ENCODE measurements at regions not wholly inside any gene's neighbourhood (a gene's known extent, or its start where the extent isn't known, plus 50 kb on each side); places are given as distances from the start of the nearest gene placed in this dataset.
"Not testable (repeated sequence)": the region's sequence is repeated elsewhere in the genome, so short reads cannot be mapped to it uniquely, and the experiment has no call there.

DNA sequence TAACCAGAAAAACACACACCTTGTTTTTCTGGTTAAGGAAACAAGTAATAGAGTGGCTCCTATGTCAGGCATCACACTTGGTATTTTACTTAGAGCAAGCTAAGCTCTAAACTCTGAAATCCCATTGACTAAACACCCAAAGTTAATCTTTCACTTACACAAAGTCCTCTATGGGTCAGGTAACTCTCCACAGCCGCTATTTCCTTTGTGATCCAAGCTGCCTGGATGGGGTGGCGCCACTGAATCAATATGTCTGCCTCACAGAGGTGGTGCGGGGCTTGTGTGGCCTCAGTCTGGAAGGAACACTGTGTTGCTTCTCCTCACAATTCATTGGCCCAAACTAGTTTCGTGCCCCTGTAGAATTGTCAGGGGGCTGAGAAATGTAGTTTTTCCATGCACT lies 160.0 kb upstream of the E2F7 start:
- H3K4me3 ChIP-seq (ENCODE audit: low read depth, low read length) = no peak overlapping the region
- DNase-seq (ENCODE audit: low read depth) = no peak
- TF ChIP-seq, protein P1, sequence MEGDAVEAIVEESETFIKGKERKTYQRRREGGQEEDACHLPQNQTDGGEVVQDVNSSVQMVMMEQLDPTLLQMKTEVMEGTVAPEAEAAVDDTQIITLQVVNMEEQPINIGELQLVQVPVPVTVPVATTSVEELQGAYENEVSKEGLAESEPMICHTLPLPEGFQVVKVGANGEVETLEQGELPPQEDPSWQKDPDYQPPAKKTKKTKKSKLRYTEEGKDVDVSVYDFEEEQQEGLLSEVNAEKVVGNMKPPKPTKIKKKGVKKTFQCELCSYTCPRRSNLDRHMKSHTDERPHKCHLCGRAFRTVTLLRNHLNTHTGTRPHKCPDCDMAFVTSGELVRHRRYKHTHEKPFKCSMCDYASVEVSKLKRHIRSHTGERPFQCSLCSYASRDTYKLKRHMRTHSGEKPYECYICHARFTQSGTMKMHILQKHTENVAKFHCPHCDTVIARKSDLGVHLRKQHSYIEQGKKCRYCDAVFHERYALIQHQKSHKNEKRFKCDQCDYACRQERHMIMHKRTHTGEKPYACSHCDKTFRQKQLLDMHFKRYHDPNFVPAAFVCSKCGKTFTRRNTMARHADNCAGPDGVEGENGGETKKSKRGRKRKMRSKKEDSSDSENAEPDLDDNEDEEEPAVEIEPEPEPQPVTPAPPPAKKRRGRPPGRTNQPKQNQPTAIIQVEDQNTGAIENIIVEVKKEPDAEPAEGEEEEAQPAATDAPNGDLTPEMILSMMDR (IDR thresholded peaks at IDR 0.05; ENCODE audit: control insufficient read depth, extremely low read depth, insufficient read depth) = no peak

DNA sequence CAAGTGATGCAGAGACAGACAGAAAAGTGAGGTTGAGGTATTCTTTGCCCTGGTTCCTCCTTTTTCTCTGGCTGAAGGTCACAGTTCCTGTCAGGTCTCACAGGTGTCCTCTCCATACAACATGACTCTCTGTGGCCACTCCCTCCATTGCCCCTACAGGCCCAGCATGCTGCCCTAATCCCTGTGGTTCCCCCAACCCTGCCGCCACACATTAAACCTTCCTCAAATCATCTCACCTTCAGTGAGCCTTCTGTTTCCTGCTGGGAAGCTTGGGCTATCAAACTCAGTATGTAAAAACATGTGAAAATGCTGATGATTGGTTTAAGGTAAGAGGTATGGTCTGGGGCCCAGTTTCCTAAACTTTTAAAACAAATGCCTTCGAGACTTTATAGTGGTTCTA lies 159.0 kb upstream of the E2F7 start:
- no peak for DNase-seq (ENCODE audit: low read depth)
- TF ChIP-seq, protein P1 (IDR thresholded peaks at IDR 0.05; ENCODE audit: control insufficient read depth, extremely low read depth, insufficient read depth) = no peak
- no peak overlapping the region for H3K4me3 ChIP-seq (ENCODE audit: low read depth, low read length)

DNA sequence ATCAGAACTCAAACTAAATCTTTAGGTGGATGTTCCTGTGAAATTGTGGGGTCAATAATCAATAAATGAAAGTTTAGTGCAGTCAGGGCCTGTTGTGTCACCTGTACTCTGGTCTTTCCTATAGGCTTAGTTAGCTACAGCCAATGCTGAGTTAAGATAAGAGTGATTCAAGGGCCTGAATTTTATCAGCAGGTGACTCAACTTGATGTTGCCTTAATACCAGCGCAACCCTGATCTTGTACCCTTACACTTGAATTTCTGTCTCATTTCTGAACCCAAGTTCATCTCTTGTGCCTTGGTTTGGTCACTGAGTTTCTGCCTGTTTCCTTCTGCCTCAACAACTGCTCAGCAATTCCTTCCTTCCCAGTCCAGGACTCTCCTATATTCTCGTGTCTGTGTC lies 157.0 kb upstream of the E2F7 start:
- no peak overlapping the region for H3K4me3 ChIP-seq (ENCODE audit: low read depth, low read length)
- DNase-seq (ENCODE audit: low read depth) = no peak

DNA sequence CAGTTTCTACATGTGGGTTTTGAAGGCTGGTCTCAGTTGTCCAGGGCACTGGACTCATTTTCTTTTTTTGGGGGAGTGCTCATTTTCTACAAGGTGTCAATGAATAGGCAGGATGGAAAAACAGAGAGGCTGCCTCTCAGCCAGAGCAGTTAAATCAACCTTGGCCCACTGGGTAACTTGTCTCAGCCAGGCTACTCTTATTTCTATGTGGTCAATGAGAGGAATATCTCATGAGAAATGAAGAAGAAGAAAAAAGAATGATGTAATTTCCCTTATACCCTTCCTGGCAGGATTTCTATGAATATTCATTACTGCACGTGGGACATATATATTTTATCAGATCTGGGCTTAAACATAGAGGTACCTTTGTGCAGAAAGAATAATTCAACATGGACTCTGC lies 155.2 kb upstream of the E2F7 start:
- TF ChIP-seq, protein P1 (IDR thresholded peaks at IDR 0.05; ENCODE audit: control insufficient read depth, extremely low read depth, insufficient read depth) = no peak
- DNase-seq (ENCODE audit: low read depth) = no peak
- H3K4me3 ChIP-seq (ENCODE audit: low read depth, low read length) = no peak overlapping the region

More for the DNA sequence above, 157.0 kb upstream of the E2F7 start:
- TF ChIP-seq, protein P1 (IDR thresholded peaks at IDR 0.05; ENCODE audit: control insufficient read depth, extremely low read depth, insufficient read depth) = no peak

DNA sequence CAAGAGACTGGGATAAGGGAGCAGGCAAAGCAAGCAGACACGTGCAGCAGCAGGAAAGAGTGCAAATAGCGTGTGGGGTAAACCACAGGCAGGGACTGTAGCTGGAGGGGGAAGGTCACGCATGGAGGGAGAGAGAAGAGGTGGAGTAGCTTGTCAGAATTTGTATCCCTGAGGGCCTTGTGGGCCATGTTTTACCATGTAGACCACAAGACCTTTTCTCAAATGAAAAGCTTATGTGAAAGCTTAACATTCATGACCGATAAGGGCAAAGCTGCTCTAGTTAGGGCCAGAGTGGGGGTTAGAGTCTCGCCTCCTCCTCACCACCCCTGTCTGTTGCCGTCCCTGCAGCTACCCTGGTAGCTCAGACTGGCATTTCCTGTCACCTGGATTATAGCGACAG lies 152.9 kb upstream of the E2F7 start:
- H3K4me3 ChIP-seq (ENCODE audit: low read depth, low read length) = no peak overlapping the region
- TF ChIP-seq, protein P1 (IDR thresholded peaks at IDR 0.05; ENCODE audit: control insufficient read depth, extremely low read depth, insufficient read depth) = no peak
- no peak for DNase-seq (ENCODE audit: low read depth)

DNA sequence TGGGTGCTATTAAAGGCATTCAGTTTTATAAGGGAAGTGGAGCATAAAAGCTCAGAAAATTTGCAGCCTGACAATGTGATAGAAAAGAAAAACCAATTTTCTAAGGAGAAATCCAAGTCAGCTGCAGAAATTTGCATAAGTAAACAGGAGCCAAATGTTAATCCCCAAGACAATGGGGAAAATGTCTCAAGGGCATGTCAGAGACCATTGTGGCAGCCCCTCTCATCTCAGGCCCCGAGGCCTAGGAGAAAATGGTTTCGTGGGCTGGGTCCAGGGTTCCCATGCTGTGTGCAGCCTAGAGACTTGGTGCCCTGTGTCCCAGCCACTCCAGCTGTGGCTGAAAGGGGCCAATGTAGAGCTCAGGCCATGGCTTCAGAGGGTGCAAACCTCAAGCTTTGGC lies 150.8 kb upstream of the E2F7 start:
- DNase-seq (ENCODE audit: low read depth); H3K4me3 ChIP-seq (ENCODE audit: low read depth, low read length): not testable (repeated sequence)

DNA sequence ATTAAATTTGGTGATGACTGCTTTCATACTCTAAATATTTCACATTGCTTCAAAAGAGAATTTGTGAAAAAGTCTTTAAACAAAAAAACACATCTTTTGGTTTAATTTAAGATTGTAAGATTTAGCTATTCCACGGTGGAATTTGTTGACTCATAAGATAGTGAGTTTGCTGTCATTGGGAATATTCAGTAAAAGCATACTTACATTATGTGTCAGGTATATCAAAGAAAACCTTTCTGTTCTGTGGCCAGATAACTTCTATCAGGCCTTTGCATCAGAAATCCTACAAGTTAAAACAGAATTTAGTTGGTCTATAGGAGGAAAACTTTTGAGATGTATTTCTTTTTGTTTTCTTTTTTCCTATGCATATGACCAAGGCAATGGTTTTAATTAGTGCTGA lies 148.8 kb upstream of the E2F7 start:
- TF ChIP-seq, protein P1 (IDR thresholded peaks at IDR 0.05; ENCODE audit: control insufficient read depth, extremely low read depth, insufficient read depth) = no peak
- H3K4me3 ChIP-seq (ENCODE audit: low read depth, low read length) = no peak overlapping the region
- no peak for DNase-seq (ENCODE audit: low read depth)

DNA sequence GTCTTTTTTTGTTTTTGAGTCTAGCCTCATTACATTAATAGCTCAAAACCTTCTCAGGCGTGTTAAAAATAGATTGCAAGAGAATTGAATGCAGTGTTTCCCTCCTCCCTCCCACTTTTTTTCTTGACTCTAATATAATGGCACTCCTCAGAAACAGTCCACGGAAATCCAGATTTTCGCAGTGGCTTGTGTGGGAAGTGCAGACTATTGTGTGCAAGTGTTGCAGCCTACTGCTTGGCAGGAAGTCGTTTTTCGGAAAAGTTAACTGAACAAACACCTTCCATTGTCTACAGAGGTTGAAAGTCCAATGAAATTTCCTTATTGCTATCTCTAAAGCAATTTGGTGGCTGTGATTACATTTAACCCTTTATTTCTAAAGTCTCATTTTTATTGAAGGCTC lies 147.9 kb upstream of the E2F7 start:
- TF ChIP-seq, protein P1 (IDR thresholded peaks at IDR 0.05; ENCODE audit: control insufficient read depth, extremely low read depth, insufficient read depth) = no peak
- no peak overlapping the region for H3K4me3 ChIP-seq (ENCODE audit: low read depth, low read length)
- DNase-seq (ENCODE audit: low read depth) = no peak

Measured in LNCaP clone FGC (cell line).